ENCODE measurements at regions not wholly inside any gene's neighbourhood (a gene's known extent, or its start where the extent isn't known, plus 50 kb on each side); places are given as distances from the start of the nearest gene placed in this dataset.

GRCh38 chr11:106468086-106468485 is 390.6 kb downstream of the AASDHPPT start:
- intact Hi-C loops (cut with micrococcal nuclease): no loop called here
- Mint-ChIP-seq H3K4me3 (no peak overlapping the region), H3K4me1 (ENCODE audit: low read depth) (no peaks in the 10 kb centered on the region), H3K27me3 (ENCODE audit: insufficient read depth) (no peaks in the 10 kb centered on the region), H3K36me3 (ENCODE audit: low read depth) (no peaks in the 10 kb centered on the region), H3K9me3 (peaks cover 4% of the 10 kb centered on the region), H3K27ac (no peak overlapping the region)
- no peak for DNase-seq (ENCODE audit: low spot score)

GRCh38 chr11:106468531-106468930 is 391.1 kb downstream of the AASDHPPT start:
- DNase-seq (ENCODE audit: low spot score): no peak
- Mint-ChIP-seq H3K27me3 (ENCODE audit: insufficient read depth) (no peaks in the 10 kb centered on the region), H3K36me3 (ENCODE audit: low read depth) (no peaks in the 10 kb centered on the region), H3K9me3 (peaks cover 4% of the 10 kb centered on the region), H3K4me1 (ENCODE audit: low read depth) (no peaks in the 10 kb centered on the region), H3K27ac (no peak overlapping the region), H3K4me3 (no peak overlapping the region)
- intact Hi-C loops (cut with micrococcal nuclease): no loop called here

- intact Hi-C loops (cut with micrococcal nuclease): no loop called here
- H3K9me3 Mint-ChIP-seq: peaks cover 4% of the 10 kb centered on the region
- H3K4me3 Mint-ChIP-seq: no peak overlapping the region
- no peak for DNase-seq (ENCODE audit: low spot score)
- H3K27ac Mint-ChIP-seq: no peak overlapping the region
- no peaks in the 10 kb centered on the region for H3K36me3 Mint-ChIP-seq (ENCODE audit: low read depth)
- H3K27me3 Mint-ChIP-seq (ENCODE audit: insufficient read depth): no peaks in the 10 kb centered on the region
- H3K4me1 Mint-ChIP-seq (ENCODE audit: low read depth): no peaks in the 10 kb centered on the region
Measured at GRCh38 chr11:106470230-106470629, 392.8 kb downstream of the AASDHPPT start.

GRCh38 chr11:106471276-106471675 is 393.8 kb downstream of the AASDHPPT start:
- DNase-seq (ENCODE audit: low spot score): no peak
- no peaks in the 10 kb centered on the region for H3K27me3 Mint-ChIP-seq (ENCODE audit: insufficient read depth)

GRCh38 chr11:106473089-106473722 is 395.7 kb downstream of the AASDHPPT start:
- no peaks in the 10 kb centered on the region for H3K4me1 Mint-ChIP-seq (ENCODE audit: low read depth)
- intact Hi-C loops (cut with micrococcal nuclease): no loop called here
- no peak for DNase-seq (ENCODE audit: low spot score)
- H3K36me3 Mint-ChIP-seq (ENCODE audit: low read depth): no peaks in the 10 kb centered on the region
- no peaks in the 10 kb centered on the region for H3K27me3 Mint-ChIP-seq (ENCODE audit: insufficient read depth)
- no peak overlapping the region for H3K4me3 Mint-ChIP-seq
- peaks cover 4% of the 10 kb centered on the region for H3K9me3 Mint-ChIP-seq
- no peak overlapping the region for H3K27ac Mint-ChIP-seq

More at GRCh38 chr11:106471276-106471675, 393.8 kb downstream of the AASDHPPT start:
- intact Hi-C loops (cut with micrococcal nuclease): no loop called here
- Mint-ChIP-seq H3K4me3 (no peak overlapping the region), H3K4me1 (ENCODE audit: low read depth) (no peaks in the 10 kb centered on the region), H3K27ac (no peak overlapping the region), H3K9me3 (peaks cover 4% of the 10 kb centered on the region), H3K36me3 (ENCODE audit: low read depth) (no peaks in the 10 kb centered on the region)

GRCh38 chr11:106474274-106474673 is 396.8 kb downstream of the AASDHPPT start:
- H3K36me3 Mint-ChIP-seq (ENCODE audit: low read depth): no peaks in the 10 kb centered on the region
- intact Hi-C loops (cut with micrococcal nuclease): no loop called here
- no peaks in the 10 kb centered on the region for H3K4me1 Mint-ChIP-seq (ENCODE audit: low read depth)
- no peaks in the 10 kb centered on the region for H3K27me3 Mint-ChIP-seq (ENCODE audit: insufficient read depth)
- no peak overlapping the region for H3K4me3 Mint-ChIP-seq
- no peak for DNase-seq (ENCODE audit: low spot score)
- peaks cover 7% of the 10 kb centered on the region for H3K9me3 Mint-ChIP-seq
- no peak overlapping the region for H3K27ac Mint-ChIP-seq

GRCh38 chr11:106475181-106475580 is 397.7 kb downstream of the AASDHPPT start:
- no peaks in the 10 kb centered on the region for H3K36me3 Mint-ChIP-seq (ENCODE audit: low read depth)
- no peak overlapping the region for H3K4me3 Mint-ChIP-seq
- H3K27me3 Mint-ChIP-seq (ENCODE audit: insufficient read depth): no peaks in the 10 kb centered on the region

GRCh38 chr11:106477776-106478175 is 400.3 kb downstream of the AASDHPPT start:
- DNase-seq (ENCODE audit: low spot score): no peak
- H3K27ac Mint-ChIP-seq: no peak overlapping the region
- H3K9me3 Mint-ChIP-seq: peaks cover 3% of the 10 kb centered on the region
- no peaks in the 10 kb centered on the region for H3K27me3 Mint-ChIP-seq (ENCODE audit: insufficient read depth)
- H3K4me1 Mint-ChIP-seq (ENCODE audit: low read depth): no peaks in the 10 kb centered on the region
- no peak overlapping the region for H3K4me3 Mint-ChIP-seq
- intact Hi-C loops (cut with micrococcal nuclease): no loop called here
- H3K36me3 Mint-ChIP-seq (ENCODE audit: low read depth): no peaks in the 10 kb centered on the region

More at GRCh38 chr11:106475181-106475580, 397.7 kb downstream of the AASDHPPT start:
- Mint-ChIP-seq H3K9me3 (peaks cover 6% of the 10 kb centered on the region), H3K4me1 (ENCODE audit: low read depth) (no peaks in the 10 kb centered on the region), H3K27ac (no peak overlapping the region)
- intact Hi-C loops (cut with micrococcal nuclease): no loop called here
- no peak for DNase-seq (ENCODE audit: low spot score)

GRCh38 chr11:106479646-106480045 is 402.2 kb downstream of the AASDHPPT start:
- DNase-seq (ENCODE audit: low spot score): no peak
- Mint-ChIP-seq H3K4me1 (ENCODE audit: low read depth) (no peaks in the 10 kb centered on the region), H3K9me3 (peaks cover 3% of the 10 kb centered on the region), H3K27me3 (ENCODE audit: insufficient read depth) (no peaks in the 10 kb centered on the region), H3K27ac (no peak overlapping the region), H3K36me3 (ENCODE audit: low read depth) (no peaks in the 10 kb centered on the region), H3K4me3 (no peak overlapping the region)
- intact Hi-C loops (cut with micrococcal nuclease): no loop called here

GRCh38 chr11:106480581-106481190 is 403.2 kb downstream of the AASDHPPT start:
- intact Hi-C loops (cut with micrococcal nuclease): no loop called here
- Mint-ChIP-seq H3K27me3 (ENCODE audit: insufficient read depth) (no peaks in the 10 kb centered on the region), H3K4me1 (ENCODE audit: low read depth) (no peaks in the 10 kb centered on the region), H3K4me3 (no peak overlapping the region), H3K36me3 (ENCODE audit: low read depth) (no peaks in the 10 kb centered on the region), H3K27ac (no peak overlapping the region), H3K9me3 (peaks cover 3% of the 10 kb centered on the region)
- DNase-seq (ENCODE audit: low spot score): no peak

- H3K36me3 Mint-ChIP-seq (ENCODE audit: low read depth): no peaks in the 10 kb centered on the region
- no peak overlapping the region for H3K4me3 Mint-ChIP-seq
- H3K4me1 Mint-ChIP-seq (ENCODE audit: low read depth): no peaks in the 10 kb centered on the region
- peaks cover 6% of the 10 kb centered on the region for H3K9me3 Mint-ChIP-seq
- H3K27me3 Mint-ChIP-seq (ENCODE audit: insufficient read depth): no peaks in the 10 kb centered on the region
- H3K27ac Mint-ChIP-seq: no peak overlapping the region
- intact Hi-C loops (cut with micrococcal nuclease): no loop called here
- DNase-seq (ENCODE audit: low spot score): no peak
Measured at GRCh38 chr11:106482917-106483785, 405.7 kb downstream of the AASDHPPT start.

- H3K9me3 Mint-ChIP-seq: peaks cover 3% of the 10 kb centered on the region
- H3K27ac Mint-ChIP-seq: no peak overlapping the region
- H3K27me3 Mint-ChIP-seq (ENCODE audit: insufficient read depth): no peaks in the 10 kb centered on the region
- no peak for DNase-seq (ENCODE audit: low spot score)
- no peaks in the 10 kb centered on the region for H3K36me3 Mint-ChIP-seq (ENCODE audit: low read depth)
- no peak overlapping the region for H3K4me3 Mint-ChIP-seq
- intact Hi-C loops (cut with micrococcal nuclease): no loop called here
- H3K4me1 Mint-ChIP-seq (ENCODE audit: low read depth): no peaks in the 10 kb centered on the region
Measured at GRCh38 chr11:106491751-106492150, 414.3 kb downstream of the AASDHPPT start.

- DNase-seq (ENCODE audit: low spot score): no peak
- Mint-ChIP-seq H3K27ac (no peak overlapping the region), H3K9me3 (no peaks in the 10 kb centered on the region), H3K36me3 (ENCODE audit: low read depth) (no peaks in the 10 kb centered on the region), H3K27me3 (ENCODE audit: insufficient read depth) (no peaks in the 10 kb centered on the region), H3K4me3 (no peak overlapping the region), H3K4me1 (ENCODE audit: low read depth) (no peaks in the 10 kb centered on the region)
- intact Hi-C loops (cut with micrococcal nuclease): no loop called here
Measured at GRCh38 chr11:106493751-106494150, 416.3 kb downstream of the AASDHPPT start.

All from activated T-helper 1 cell treated with anti-CD3 and anti-CD28 coated beads, Interleukin-12 subunit alpha, Interleukin-12 subunit beta, Interleukin-2, Interleukin-4 antibody, amounts not matched to agents 30 ng/mL and 10 ng/mL and 1 ng/mL, durations not matched to agents 14 hours and 24 hours and 36 hours (primary cell).